ENCODE measurements at regions not wholly inside any gene's neighbourhood (a gene's known extent, or its start where the extent isn't known, plus 50 kb on each side); places are given as distances from the start of the nearest gene placed in this dataset.
"Not testable (repeated sequence)": the region's sequence is repeated elsewhere in the genome, so short reads cannot be mapped to it uniquely, and the experiment has no call there.

- DNase-seq (ENCODE audit: low read depth, low spot score), result no peak
- H3K27ac ChIP-seq, result no peak overlapping the region
These were observed 265.5 kb upstream of the MGAT5 start for GRCh38 chr2:133988316-133988891.

DNA sequence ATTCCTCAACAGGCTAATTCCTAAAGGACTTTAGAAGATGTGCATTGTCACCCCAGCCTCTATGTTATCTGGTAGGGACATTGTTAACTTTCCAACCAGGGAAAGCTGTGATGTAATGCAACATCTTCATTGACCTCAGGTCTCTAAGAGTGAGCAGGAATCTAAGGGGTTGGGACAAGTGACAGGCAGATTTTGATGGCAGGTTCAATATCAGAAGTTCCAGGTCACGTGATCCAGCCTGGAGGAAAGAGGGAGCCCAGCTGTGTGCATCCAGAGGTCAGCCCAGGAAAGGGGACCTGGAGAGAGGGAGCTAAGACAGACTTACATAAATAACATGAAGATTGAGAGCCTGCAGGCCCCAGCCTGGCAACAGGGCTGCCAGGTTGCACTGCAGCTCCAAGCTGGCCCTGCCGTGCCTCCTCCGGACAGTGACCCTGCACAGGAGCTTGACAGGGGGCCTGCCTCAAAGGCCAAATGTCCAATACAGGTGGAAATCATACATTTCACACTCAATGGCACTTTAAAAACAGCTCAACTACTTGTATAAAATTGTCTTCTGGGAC lies 262.2 kb upstream of the MGAT5 start:
- no peak overlapping the region for H3K27ac ChIP-seq
- DNase-seq (ENCODE audit: low read depth, low spot score), result no peak

GRCh38 chr2:133992454-133992853 lies 261.4 kb upstream of the MGAT5 start:
- no peak overlapping the region for H3K27ac ChIP-seq
- DNase-seq (ENCODE audit: low read depth, low spot score), result no peak

- DNase-seq (ENCODE audit: low read depth, low spot score), result no peak
- no peak overlapping the region for H3K27ac ChIP-seq
These were observed 260.7 kb upstream of the MGAT5 start for GRCh38 chr2:133993160-133993559.

DNA sequence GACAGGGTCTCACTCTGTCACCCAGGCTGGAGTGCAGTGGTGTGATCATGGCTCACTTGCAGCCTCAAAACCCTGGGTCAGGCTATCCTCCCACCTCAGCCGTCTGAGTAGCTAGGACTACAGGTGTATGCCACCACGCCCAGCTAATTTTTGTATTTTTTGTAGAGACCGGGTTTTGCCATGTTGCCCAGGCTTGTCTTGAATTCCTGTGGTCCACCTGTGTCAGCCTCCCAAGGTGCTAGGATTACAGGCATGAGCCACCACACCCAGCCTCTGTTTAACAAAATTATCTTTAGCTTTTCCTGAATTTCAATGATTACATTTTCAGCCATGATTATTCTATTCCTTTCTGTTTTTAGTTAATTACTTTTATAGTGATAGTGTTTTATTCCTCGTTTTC lies 255.1 kb upstream of the MGAT5 start:
- H3K27ac ChIP-seq; DNase-seq (ENCODE audit: low read depth, low spot score): not testable (repeated sequence)

DNA sequence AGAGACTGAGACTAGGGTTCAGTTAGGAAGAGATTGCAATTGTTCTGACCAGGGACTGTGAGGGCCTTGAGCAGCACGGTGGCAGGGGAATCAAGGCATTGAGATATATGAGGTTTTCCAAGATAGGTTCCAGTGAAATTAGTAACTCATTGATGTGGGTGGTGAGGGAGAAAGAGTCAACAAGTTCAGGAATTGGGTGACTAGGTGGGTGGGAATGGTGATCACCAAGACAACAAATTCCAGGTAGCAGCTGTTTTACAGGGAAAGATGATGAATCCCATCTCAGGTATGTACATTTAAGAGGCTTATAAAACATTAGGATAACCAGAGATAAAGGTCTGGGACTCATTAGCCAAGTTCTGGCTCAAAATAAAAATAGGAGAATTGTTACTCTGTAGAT lies 251.5 kb upstream of the MGAT5 start:
- no peak for DNase-seq (ENCODE audit: low read depth, low spot score)

DNA sequence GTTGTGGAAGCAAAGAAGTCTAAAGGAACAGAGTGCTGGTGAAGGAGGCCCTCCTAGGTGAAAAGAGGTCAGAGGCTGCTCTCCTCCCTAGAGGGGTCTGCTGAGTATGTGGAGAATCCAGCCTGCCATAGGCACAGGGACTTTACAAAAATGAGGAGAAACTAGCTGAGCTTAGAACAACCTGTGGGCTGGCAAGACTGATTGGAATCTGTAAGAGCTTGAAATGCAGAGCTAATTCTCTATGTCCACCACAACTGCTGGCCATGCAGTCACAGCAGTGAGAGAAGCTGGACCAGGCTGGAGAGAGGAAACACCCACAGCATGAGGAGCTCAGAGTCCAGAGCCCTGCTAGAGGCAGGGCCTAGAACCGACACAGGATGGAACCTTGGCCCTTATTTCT lies 251.0 kb upstream of the MGAT5 start:
- no peak overlapping the region for H3K27ac ChIP-seq
- DNase-seq (ENCODE audit: low read depth, low spot score), result no peak

More for the DNA sequence above, 251.5 kb upstream of the MGAT5 start:
- no peak overlapping the region for H3K27ac ChIP-seq

- H3K27ac ChIP-seq, result no peak overlapping the region
- DNase-seq (ENCODE audit: low read depth, low spot score), result no peak
These were observed 249.4 kb upstream of the MGAT5 start for GRCh38 chr2:134004467-134004866.

- no peak overlapping the region for H3K27ac ChIP-seq
- DNase-seq (ENCODE audit: low read depth, low spot score), result no peak
These were observed 245.0 kb upstream of the MGAT5 start for GRCh38 chr2:134008837-134009236.

GRCh38 chr2:134009440-134009839 lies 244.4 kb upstream of the MGAT5 start:
- no peak overlapping the region for H3K27ac ChIP-seq
- no peak for DNase-seq (ENCODE audit: low read depth, low spot score)

DNA sequence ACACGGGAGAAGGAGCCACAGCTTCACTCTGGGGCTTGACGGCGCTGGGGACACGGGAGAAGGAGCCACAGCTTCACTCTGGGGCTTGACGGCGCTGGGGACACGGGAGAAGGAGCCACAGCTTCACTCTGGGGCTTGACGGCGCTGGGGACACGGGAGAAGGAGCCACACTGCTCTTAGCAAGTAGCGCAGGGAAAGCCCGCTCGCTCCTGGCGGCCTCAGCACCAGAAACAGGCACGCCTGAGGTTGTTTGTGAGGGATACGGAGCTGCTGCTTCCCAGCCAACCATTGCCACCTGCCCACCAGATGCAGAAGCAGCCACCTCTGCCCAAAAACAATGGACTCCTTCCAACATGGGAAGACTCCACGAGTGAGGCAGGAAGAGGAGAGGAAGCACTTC lies 244.0 kb upstream of the MGAT5 start:
- DNase-seq (ENCODE audit: low read depth, low spot score), result not testable (repeated sequence)

DNA sequence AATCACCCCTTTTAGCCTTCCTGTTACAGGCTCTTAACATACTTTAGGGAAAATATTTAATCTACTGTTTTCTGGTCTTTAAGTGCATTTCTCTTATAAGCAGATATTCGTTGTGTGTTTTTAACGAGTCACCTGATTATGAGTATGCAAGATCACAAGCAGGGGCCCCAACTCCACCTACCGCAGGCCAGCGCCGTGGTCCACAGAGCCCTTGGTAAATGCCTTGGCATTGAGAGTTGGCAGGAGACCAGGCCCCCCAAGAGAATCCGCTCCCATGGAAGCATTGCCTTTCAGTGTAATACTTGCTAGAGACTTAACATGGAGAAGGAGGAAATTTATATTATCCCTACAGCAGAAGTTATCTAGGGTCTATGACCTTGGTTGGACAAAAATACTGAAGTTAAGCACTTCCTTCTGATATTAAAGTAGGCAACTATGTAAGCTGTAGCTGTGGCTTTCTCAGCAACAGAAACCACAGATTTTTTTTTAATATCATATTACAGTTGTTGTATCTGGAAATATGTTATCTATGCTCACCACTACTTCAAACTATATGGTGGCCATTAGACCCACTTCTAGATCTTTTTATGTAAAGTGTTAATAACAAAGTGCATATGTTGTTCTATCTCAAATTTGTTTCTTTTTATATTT lies 241.8 kb upstream of the MGAT5 start:
- no peak overlapping the region for H3K27ac ChIP-seq
- DNase-seq (ENCODE audit: low read depth, low spot score), result no peak

More for the DNA sequence above, 244.0 kb upstream of the MGAT5 start:
- H3K27ac ChIP-seq, result not testable (repeated sequence)

- DNase-seq (ENCODE audit: low read depth, low spot score), result no peak
- no peak overlapping the region for H3K27ac ChIP-seq
These were observed 239.5 kb upstream of the MGAT5 start for GRCh38 chr2:134014196-134014960.

- DNase-seq (ENCODE audit: low read depth, low spot score), result no peak
- H3K27ac ChIP-seq, result no peak overlapping the region
These were observed 234.0 kb upstream of the MGAT5 start for GRCh38 chr2:134019871-134020270.

DNA sequence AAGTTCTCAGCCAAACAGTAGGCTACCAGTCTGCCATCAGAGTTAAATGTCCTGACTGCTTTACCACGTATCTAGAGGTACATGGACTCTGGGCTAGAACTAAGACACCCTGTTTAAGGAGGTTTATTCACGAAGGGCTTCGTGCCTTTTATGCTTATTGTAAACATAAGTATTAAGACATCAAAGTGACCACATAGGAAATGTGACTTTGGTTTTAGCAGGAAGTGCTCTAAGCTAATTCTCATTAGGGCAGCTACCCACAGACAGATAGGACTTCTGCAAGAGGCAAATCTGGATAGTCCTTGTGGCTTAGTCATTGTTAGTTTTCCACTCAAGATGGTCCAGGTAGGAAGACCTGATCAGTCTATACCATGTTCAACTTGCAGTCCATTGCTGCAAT lies 233.3 kb upstream of the MGAT5 start:
- H3K27ac ChIP-seq, result no peak overlapping the region
- DNase-seq (ENCODE audit: low read depth, low spot score), result no peak

GRCh38 chr2:134021830-134022524 lies 231.9 kb upstream of the MGAT5 start:
- DNase-seq (ENCODE audit: low read depth, low spot score), result no peak

DNA sequence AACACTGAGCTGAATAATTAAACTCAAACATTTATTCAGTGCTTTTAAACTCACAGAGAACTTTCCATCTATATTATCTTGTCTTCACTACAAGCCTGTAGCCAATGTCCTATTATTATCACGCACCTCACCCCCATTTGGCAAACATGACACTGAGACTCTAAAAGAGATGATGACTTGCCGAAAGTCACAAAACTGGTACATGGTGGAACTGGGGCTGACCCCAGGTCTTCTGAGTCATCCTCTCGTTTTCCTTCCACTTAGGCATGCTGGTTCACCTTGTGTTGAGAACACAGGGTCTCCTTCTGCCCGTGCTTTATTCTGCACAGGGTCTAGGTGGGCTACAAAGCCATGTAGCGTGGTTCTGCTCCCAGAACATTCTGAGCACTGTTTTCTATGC lies 230.0 kb upstream of the MGAT5 start:
- no peak overlapping the region for H3K27ac ChIP-seq
- no peak for DNase-seq (ENCODE audit: low read depth, low spot score)

More at GRCh38 chr2:134021830-134022524, 231.9 kb upstream of the MGAT5 start:
- no peak overlapping the region for H3K27ac ChIP-seq

DNA sequence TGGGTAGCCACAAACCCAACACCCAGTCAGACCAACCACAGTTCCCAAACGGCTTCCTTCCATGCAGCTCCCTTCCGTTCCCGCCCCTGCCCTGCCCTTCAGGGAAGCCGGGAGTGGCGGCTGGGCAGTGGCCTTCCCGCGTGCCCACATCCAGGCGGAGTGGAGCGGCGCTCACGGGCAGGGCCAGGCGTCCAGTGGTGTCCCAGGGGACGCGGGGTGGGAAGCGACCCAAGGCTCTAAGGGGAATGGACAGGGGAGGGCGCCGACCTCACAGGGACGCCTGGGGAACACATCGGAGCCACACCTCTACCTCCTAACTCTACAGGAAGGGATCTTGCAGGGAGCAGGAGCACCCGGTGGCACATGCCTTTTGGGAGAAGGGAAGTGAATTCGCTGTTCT lies 225.9 kb upstream of the MGAT5 start:
- H3K27ac ChIP-seq, result no peak overlapping the region
- DNase-seq (ENCODE audit: low read depth, low spot score), result no peak

GRCh38 chr2:134029418-134029817 lies 224.5 kb upstream of the MGAT5 start:
- no peak overlapping the region for H3K27ac ChIP-seq
- no peak for DNase-seq (ENCODE audit: low read depth, low spot score)

DNA sequence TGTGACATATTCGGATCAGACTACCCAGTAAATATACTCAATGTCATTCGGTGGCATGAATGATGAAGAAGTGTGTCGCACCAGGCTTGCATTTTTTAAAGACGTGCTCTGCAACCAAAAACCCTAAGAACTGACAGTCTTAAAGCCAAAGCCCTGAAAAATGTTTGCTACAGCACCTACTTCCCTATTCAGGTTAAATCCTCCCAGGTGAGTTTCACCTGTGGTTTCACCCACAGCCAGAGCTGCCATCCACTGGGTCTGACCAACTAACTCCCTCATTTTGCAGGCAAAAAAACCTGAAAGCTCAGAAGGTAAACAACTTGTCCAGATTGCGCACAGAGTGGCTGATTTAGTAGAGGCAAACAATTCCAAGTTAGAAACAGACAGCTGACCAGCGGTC lies 222.3 kb upstream of the MGAT5 start:
- DNase-seq (ENCODE audit: low read depth, low spot score), result no peak
- no peak overlapping the region for H3K27ac ChIP-seq
